GM18520 (cell line): ENCODE measurements at regions not wholly inside any gene's neighbourhood (a gene's known extent, or its start where the extent isn't known, plus 50 kb on each side); places are given as distances from the start of the nearest gene placed in this dataset.
"Not testable (repeated sequence)": the region's sequence is repeated elsewhere in the genome, so short reads cannot be mapped to it uniquely, and the experiment has no call there.

Experiments
- ATAC-seq: cut with Tn5 transposase; IDR thresholded peaks from one replicate; pipeline ENCODE4 v1.9.1; 2021; ENCODE audit not compliant: unreplicated experiment

DNA sequence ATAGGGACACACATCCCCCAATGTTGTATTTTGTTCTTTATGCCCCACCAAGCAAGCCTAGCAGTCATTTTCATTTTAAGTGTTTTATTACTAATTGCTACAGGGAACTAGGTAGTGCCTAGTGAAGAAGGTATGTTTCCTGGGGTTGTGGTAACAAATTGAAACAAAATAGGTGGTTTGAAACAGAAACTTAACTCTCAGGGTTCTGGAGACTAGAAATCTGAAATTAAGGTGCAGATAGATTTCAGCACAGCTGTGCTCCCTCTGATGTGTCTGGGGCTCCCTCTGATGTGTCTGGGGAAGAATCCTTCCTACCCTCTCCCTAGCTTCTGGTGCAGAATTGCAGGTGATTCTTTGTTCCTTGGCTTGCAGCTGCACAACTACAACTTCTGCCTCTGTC lies 390.1 kb downstream of the ZFHX3 start:
- ATAC-seq = peak; percentile 82

DNA sequence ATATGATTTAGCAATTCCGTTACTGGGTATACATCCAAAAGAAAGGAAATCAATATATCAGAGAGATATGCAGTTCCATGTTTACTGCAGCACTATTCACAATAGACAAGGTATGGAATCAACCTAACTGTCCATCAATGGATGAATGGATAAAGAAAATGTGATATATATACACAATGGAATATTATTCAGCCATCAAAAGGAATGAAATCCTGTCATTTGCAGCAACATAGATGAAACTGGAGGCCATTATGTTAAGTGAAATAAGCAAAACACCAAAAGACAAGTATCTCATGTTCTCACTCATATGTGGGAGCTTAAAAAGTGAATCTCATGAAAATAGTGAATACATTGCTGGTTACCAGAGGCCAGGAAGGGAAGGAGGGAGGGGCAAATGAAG lies 390.8 kb downstream of the ZFHX3 start:
- ATAC-seq = no peak

DNA sequence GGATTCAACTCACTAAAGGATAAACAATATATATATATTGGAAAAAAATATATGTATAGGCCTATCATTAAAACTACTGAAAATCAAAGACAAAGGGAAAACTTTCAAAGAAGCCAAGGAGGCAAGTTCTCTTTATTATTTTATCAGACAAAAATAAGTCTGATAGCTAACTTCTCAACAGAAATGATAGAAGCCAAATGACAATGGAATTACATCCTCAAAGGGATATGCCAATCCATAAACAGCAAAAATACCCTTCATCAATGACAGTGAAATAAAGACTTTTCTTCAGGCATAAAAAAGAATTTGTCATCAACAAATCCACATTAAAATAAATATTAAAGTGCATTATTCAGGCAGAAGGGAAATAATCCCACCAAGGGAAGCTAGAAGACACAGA lies 393.4 kb downstream of the ZFHX3 start:
- no peak for ATAC-seq

DNA sequence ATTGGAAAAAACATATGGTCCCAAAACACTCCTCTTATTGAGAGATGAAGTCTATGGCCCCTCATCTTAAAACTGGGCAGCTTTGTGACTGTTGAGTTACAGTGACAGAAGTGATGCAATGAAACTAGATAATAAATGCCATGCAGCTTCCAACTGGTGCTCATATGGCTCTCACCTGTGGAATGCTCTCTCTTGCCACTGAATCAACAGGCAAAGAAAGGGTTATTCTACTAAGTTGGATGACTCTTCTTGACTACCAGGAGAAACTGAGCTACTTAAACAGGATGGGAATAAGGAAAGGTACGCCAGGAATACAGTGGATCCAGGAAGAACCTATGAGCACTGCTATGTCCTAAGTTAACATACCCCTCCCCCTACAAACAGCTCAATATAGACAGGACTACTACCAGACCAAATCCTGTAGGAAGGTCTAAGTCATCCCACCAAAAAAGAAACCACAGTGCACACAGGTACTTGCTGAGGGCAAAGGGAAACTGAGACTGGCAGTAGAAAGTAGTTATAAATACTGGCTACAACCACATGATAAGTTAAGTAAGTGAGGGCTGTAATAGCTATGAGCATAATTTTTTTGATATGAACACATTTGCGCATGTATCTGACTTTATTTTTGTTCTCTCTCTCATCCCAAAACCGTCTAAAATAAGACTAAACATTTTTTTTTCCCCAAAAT lies 398.5 kb downstream of the ZFHX3 start:
- ATAC-seq = no peak

DNA sequence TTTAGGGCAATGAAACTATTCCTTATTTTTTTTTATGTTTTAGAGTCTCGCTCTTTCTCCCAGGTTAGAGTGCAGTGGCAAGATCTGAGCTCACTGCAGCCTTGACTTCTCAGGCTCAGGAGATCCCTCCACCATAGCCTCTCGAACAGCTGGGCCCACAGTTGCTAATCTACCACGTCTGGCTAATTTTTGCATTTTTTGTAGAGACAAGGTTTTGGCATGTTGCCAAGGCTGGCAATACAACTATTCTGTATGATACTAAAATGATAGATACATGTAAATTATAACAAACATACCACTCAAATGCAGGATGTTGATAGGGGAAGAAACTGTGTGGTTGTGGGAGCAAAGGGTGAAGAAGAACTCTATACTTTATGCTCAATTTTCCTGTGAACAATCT lies 401.3 kb downstream of the ZFHX3 start:
- no peak for ATAC-seq

DNA sequence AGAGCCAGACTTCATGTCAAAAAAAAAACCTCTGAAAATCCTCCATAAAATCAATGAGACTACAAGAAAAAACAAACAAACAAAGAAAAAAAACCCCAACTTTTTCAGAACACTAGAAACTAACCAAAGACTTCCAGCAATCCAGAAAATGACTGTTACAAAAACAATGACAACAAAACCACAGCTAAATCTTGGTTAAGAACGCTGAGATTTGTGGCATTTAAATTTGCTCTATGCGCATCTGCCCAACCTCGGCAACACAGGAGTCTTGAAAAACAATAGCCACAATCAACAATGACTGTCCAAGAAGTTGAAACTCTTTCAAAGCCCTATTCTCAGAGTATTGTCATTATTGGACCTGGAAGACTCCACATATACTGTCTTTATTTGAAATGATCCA lies 402.4 kb downstream of the ZFHX3 start:
- ATAC-seq = no peak

DNA sequence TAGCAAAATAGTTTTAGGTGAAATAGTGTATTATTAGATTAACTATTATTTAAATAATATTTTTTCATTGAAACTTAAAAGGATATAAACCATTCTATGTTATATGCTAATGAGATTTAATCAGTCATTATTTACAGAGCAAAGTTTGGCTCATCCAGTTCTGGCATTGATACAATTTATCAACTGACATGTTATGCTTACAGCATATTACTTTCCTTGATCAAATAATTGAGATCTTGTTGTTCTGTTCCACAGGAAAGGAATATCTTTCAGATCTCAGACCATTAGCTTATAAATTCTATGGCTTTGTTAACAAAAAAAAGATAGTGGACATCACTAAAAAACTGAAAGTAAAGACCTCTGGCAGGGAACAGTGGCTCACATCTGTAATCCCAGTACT lies 403.0 kb downstream of the ZFHX3 start:
- no peak for ATAC-seq

DNA sequence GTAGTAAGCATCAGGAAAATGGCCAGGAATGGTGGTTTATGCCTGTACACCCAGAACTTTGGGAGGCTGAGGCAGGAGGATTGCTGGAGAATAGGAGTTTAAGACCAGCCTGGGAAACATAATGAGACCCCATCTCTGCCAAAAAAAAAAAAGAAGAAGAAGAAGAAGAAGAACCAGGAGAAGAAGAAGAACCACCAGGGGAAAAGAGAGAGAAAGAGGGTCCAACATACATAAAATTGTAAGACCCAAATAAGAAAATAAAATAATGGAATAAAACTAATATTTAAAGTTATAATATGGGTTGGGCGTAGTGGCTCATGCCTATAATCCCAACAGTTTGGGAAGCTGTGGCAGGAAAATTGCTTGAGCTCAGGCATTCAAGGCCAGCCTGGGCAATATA lies 408.4 kb downstream of the ZFHX3 start:
- no peak for ATAC-seq

DNA sequence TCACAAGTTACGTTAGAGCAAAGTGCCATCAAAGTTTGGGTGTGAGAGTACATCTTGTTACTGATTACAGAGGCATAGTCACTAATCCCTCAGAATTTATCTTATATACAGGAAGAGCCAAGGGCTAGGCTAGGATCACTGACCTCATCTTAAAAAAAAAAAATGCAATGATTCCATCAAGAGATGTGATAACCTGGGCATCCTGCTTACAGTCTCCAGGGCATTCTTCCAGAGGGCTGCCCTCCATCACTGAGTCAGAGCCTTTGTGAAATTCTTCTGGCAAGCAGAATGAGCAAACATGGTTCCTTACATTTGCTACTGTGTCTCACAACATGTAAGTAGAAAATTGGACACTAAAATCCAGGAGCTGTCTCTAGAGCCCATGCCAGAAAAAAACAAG lies 410.6 kb downstream of the ZFHX3 start:
- no peak for ATAC-seq

DNA sequence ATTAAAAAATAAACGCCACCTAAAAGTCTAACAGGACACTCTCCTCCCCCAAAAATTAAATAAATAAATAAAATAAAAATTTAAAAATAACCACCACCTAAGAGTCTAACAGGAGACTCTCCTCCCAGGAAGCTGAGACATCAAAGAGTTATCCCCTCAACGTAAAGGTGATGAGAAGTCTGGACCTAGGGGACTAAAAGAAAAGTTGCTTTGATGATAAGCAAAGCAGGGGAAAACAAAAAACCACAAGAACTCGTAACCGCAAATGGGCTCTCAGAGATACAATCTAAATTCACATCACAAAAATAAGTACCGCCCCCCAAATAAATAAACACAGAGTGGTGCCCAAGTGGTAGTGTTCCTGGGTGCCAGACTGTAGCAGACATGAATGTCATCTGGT lies 412.2 kb downstream of the ZFHX3 start:
- ATAC-seq = no peak

DNA sequence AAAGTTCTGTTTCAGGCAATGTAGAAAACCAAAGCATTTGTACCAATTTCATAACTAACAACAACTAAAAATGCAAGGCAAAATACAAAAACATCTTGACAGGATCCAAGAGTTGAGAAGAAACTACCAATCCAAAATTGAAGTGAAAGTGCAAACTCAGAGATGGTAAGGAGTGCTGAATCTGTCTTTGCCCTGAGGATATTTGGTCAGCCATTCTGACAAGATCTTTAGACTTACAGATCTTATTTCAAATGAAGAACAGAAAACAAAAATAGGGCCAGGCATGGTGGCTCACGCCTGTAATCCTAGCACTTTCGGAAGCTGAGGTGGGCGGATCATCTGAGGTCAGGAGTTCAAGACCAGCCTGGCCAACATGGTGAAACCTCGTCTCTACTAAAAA lies 412.8 kb downstream of the ZFHX3 start:
- ATAC-seq = no peak

DNA sequence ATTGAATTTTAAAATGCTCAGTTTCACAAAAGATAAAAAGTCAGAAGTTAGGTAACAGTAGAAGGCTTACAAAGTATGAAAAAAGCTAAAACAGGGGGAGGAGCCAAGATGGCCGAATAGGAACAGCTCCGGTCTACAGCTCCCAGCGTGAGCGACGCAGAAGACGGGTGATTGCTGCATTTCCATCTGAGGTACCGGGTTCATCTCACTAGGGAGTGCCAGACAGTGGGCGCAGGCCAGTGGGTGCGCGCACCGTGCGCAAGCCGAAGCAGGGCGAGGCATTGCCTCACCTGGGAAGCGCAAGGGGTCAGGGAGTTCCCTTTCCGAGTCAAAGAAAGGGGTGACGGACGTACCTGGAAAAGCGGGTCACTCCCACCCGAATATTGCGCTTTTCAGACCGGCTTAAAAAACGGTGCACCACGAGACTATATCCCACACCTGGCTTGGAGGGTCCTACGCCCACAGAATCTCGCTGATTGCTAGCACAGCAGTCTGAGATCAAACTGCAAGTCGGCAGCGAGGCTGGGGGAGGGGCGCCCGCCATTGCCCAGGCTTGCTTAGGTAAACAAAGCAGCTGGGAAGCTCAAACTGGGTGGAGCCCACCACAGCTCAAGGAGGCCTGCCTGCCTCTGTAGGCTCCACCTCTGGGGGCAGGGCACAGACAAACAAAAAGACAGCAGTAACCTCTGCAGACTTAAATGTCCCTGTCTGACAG lies 420.6 kb downstream of the ZFHX3 start:
- not testable (repeated sequence) for ATAC-seq

DNA sequence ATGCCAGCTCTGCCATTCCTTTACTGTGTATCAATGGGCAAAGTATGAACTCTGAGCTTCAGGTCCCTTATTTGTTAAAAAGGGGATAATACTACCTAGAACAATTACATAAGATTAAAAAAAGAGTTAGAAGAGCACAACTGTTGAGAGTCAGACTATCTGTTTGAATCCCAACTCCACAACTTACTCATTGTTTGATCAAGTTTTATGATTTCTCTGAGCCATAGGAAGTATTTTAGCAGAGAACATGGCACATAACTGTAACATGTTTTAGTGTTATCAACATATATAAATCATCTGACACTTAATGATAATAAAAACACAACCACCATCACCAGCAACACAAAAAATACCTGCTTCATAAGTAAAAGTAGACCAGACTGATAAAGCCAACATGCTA lies 421.3 kb downstream of the ZFHX3 start:
- ATAC-seq = no peak

DNA sequence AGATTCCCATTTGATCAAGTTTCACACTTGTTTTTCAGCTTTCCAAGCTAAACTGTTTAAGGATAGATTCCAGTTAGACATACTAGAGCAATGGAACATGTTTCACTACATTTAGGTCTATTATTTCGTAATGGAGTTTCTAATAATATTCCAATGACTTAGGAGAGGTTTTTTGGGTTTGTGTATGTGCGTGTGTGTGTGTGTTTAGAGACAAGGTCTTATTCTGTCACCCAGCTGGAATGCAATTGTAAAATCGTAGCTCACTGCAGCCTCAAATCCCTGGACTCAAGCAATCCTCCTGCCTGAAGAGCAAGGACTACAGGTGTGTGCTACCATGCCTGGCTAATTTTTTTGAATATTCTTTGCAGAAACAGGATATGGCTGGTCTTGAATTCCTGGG lies 426.3 kb downstream of the ZFHX3 start:
- no peak for ATAC-seq

DNA sequence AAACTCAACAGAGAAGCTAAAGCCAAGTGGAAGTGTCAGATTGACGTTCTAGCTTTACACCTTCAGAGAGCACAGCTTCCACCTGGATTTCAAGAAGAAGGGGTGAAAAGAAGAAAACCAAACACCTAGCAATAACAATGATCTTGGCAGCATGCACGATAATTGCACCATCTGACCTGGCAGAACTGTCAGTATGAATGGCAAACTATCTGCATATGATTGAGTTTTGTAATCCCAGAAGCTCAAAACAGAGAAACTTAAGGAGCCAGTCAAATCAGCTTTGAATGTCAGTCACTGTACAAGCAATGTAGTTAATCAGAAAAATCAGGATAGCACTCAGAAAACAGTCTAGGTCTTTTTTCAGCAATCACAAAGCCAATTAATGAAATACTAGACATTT lies 427.1 kb downstream of the ZFHX3 start:
- ATAC-seq = no peak

DNA sequence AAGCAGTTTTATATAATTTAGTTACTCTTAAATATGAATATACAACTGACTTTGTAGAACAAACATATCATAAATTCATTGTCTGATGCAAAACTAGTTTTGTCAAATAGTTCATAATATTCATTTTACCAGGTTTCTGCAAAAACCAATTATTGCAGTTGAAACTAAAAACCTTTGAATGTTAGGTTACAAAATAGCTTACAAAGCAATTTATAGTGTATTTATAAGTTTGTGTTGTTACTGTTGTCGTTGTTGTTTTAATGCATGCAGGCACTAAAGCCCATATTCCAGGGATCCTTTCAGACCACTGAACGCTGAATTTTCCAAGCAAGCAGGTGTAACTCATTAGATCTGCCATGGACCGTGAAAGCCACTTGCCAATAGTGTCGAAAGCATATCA lies 427.6 kb downstream of the ZFHX3 start:
- no peak for ATAC-seq

DNA sequence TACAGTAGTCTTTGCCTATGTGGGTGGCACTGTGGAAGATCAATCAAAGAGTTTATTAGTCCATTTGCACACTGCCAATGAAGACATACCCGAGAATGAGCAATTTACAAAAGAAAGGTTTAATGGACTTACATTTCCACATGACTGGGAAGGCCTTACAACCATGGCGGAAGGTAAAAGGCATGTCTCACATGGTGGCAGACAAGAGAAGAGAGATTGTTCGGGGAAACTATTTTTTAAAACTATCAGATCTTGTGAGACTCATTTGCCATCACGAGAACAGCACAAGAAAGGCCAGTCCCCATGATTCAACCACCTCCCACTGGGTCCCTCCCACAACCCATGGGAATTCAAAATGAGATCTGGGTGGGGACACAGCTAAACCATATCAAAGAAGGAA lies 432.1 kb downstream of the ZFHX3 start:
- ATAC-seq = no peak

DNA sequence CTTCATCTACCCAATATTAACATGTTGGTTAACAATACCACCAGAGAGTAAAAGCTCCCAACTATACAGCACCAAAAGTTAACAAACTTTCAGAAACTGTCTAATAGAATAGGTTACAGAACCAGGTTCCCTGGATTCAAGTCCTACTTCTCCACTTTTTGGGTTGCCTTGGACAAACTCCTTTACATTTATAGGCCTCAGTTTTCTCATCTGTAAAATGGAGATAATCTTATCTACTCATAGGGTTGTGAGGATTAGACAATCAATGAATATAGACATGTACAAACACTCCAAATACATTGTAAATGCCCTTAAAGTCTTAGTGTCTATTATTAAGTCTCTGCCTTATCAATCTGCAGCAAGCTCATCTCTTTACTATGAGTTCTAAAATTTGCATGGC lies 435.2 kb downstream of the ZFHX3 start:
- no peak for ATAC-seq

DNA sequence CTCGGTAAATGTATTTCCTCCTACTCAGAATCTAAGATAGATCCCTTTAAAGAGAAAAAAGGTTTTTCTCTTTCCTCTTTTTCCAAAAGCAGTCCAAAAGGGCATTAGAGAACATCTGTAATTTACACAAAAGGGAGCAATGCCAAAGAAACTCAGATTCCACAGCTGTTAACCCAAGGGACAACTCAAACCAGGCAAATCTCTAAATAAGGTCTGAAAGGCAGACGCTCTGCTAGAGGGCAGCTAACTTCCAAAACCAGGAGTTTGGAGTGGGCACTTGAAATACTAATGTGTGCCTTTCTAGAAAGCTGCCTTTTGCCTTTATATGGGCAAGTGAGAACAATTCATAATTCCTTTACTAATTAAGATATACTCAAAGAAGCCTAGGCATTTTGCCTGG lies 435.7 kb downstream of the ZFHX3 start:
- no peak for ATAC-seq

DNA sequence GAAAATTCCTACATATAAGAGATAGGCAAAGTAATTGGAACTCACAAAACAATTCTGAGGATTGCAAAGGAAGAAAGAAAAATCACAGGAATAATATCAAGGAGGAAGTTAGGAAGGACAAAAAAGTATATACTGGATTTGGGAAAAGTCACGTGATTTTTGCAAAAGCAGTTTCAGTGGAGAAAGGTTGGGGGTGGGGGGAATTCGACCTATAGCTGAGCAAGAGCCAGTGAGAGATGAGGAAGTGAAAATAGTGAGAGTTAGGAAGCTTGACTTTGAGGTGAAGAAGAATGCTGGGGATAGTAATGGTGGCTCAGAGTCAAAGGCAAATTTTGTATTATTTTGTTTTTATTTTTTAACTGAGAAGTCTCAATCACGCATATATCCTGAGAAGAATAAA lies 438.0 kb upstream of the PMFBP1 start:
- ATAC-seq = no peak

DNA sequence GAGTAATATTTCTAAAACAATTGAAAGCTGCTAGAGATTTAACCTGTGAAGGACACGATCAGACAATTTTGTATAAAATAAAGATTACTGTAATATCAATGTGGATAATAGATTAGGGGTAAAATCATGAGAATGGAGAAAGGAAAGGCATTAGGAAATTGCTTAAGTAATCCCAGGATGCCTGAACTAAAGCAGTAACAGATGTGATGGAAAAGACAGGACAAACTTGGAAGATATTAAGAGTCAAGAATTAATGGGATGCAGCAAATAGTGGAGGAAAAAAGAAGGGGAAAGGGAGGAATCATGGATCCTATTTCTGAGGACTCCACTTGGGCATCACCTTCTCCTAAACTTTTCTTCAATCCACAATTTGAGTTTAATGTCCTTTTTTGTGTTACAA lies 437.1 kb upstream of the PMFBP1 start:
- ATAC-seq = no peak

DNA sequence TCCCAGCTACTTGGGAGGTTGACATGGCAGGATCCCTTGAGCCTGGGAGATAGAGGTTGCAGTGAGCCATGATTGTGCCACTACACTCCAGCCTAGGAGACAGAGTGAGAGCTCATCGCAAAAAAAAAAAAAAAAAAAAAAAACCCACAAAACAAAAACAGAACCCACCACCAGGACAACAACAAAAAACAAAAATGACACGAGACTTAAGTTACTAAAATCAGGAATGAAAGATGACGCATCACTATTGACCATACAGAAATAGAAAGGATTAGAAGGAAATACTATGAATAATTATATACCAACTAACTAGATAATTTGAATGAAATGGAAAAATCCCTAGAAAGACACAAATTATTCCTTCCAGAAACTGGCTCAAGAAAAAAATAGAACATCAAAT lies 432.4 kb upstream of the PMFBP1 start:
- ATAC-seq = no peak

DNA sequence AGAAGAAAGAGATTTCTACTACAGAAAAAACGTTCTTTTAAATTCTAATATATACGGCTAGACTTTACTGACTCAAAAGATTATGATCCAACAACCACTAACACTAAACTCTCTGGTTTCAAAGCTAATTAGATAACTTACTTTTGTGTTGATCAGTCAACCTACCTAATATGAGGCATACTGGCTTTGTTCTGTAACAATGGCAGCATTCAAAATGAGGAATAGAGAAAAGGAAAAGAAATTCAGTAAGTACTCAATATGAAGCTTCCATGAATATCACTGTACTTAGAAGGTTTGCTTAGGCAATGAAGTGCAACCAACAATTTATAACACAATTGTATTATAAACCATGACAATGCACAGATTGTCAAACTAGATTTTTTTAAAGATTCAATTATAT lies 430.5 kb upstream of the PMFBP1 start:
- ATAC-seq = no peak
